Lower lobe of right lung (tissue), 2 donors: ENCODE measurements at regions not wholly inside any gene's neighbourhood (a gene's known extent, or its start where the extent isn't known, plus 50 kb on each side); places are given as distances from the start of the nearest gene placed in this dataset.

Source experiments
- ATAC-seq, 2 donors: fragments of 200-7000 bp; cut with Tn5 transposase; one replicate each; pipeline ENCODE4 v1.9.1; 2020 to 2022; ENCODE audit warnings: mild to moderate bottlenecking in 2 of 2, moderate library complexity in 2 of 2
- DNase-seq: peaks from one replicate; pipeline ENCODE4 v3.0.0-alpha.2; 2020
- H3K27ac ChIP-seq: fragments of 200-600 bp; one replicate; pipeline ENCODE4 v1.8.0; 2022
- H3K27me3 ChIP-seq: fragments of 200-600 bp; one replicate; pipeline ENCODE4 v1.8.0; 2022; ENCODE audit warnings: low read depth
- H3K36me3 ChIP-seq: fragments of 200-600 bp; one replicate; pipeline ENCODE4 v1.8.0; 2022; ENCODE audit warnings: mild to moderate bottlenecking
- H3K4me1 ChIP-seq: fragments of 200-600 bp; one replicate; pipeline ENCODE4 v1.8.0; 2022
- H3K4me3 ChIP-seq: fragments of 200-600 bp; one replicate; pipeline ENCODE4 v1.8.0; 2022; ENCODE audit warnings: mild to moderate bottlenecking
- H3K9me3 ChIP-seq: fragments of 200-600 bp; one replicate; pipeline ENCODE4 v1.8.0; 2022
- intact Hi-C: fragments of 100-400 bp; cut with DNase I; formaldehyde crosslinking; loops from one replicate; pipeline ENCODE4 v1.11.0; 2022
- TF ChIP-seq, protein P1 (sequence below): fragments of 200-600 bp; IDR thresholded peaks from one replicate; pipeline ENCODE4 v1.8.0; 2022; ENCODE audit warnings: antibody characterized with exemption, mild to moderate bottlenecking
- donor health status: DM: no; HTN: yes; CAD: no; lungs with severe emphysema.

DNA sequence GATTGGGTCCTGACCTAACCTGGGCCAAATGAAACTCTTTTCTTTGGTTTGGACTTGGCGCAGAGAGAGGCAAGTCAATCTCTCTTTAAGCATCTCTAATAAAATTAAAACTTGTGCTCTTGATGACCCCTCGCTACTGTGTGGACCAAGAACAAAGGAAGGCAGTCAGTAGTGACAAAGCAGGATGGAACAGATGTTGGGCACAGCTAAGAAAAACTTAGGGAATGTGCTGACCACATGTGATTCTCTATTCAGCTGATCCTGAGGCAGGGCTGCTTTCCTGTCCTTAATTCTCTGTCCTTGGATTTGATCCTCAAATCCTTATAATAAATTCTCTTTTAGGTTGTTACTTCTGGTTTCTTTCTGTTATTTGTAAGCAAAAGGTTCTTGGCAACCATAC, 259.9 kb downstream of the ZIC1 start:
- intact Hi-C loops, result no loop called here
- TF ChIP-seq, protein P1, sequence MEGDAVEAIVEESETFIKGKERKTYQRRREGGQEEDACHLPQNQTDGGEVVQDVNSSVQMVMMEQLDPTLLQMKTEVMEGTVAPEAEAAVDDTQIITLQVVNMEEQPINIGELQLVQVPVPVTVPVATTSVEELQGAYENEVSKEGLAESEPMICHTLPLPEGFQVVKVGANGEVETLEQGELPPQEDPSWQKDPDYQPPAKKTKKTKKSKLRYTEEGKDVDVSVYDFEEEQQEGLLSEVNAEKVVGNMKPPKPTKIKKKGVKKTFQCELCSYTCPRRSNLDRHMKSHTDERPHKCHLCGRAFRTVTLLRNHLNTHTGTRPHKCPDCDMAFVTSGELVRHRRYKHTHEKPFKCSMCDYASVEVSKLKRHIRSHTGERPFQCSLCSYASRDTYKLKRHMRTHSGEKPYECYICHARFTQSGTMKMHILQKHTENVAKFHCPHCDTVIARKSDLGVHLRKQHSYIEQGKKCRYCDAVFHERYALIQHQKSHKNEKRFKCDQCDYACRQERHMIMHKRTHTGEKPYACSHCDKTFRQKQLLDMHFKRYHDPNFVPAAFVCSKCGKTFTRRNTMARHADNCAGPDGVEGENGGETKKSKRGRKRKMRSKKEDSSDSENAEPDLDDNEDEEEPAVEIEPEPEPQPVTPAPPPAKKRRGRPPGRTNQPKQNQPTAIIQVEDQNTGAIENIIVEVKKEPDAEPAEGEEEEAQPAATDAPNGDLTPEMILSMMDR, result no peak

DNA sequence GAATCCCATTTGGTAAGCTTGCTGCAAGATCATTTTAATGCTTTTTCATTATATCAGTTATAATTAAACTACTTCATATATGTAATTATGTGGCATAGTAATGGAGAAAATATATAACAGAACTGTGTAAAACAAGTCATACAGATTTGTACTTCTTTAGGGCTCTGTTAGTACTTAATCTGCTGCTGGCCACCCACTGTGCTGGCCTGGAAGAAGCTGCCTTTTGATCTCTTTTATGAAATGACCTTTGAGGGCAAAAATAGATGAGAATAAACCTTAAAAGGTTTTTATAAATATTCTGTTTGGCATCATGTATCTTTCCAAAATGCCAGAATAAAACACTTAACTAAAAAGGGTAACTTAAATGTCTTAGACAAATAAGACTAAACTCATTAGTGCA, 262.9 kb downstream of the ZIC1 start:
- Histone ChIP-seq H3K27ac (no peak overlapping the region), H3K4me3 (no peak overlapping the region), H3K27me3 (no peaks in the 10 kb centered on the region), H3K36me3 (no peaks in the 10 kb centered on the region), H3K9me3 (no peaks in the 10 kb centered on the region), H3K4me1 (no peaks in the 10 kb centered on the region)
- TF ChIP-seq, protein P1, result no peak
- ATAC-seq (no peak), DNase-seq (no peak)
- intact Hi-C loops, result no loop called here

More for the DNA sequence above, 259.9 kb downstream of the ZIC1 start:
- no peaks in the 10 kb centered on the region for H3K27me3 ChIP-seq
- no peak overlapping the region for H3K27ac ChIP-seq
- H3K4me3 ChIP-seq, result no peak overlapping the region
- DNase-seq (no peak), ATAC-seq (no peak)
- H3K36me3 ChIP-seq, result no peaks in the 10 kb centered on the region
- no peaks in the 10 kb centered on the region for H3K4me1 ChIP-seq
- H3K9me3 ChIP-seq, result no peaks in the 10 kb centered on the region

DNA sequence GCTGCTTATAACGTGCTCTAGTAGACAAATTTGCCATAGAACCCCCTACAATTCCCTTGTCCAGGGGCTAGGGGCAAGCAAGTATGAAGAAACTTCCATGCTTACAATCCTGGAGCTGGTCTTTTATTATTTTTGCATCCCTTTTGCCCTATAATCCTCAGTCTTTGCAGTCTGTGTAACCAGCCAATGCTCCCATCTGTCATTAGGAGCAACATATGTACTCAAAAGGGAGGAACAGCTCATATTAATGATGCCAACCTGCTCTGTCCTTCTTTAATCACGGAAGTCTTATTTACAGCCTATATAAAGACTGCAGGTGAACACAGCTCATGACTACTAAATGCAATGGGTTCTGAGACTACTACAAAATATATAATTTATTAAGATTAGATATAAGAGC, 263.3 kb downstream of the ZIC1 start:
- no peak for DNase-seq
- no peaks in the 10 kb centered on the region for H3K36me3 ChIP-seq
- intact Hi-C loops, result no loop called here
- no peaks in the 10 kb centered on the region for H3K4me1 ChIP-seq
- ATAC-seq, result no peak
- TF ChIP-seq, protein P1, result no peak
- H3K27ac ChIP-seq, result no peak overlapping the region
- no peak overlapping the region for H3K4me3 ChIP-seq
- H3K9me3 ChIP-seq, result no peaks in the 10 kb centered on the region
- H3K27me3 ChIP-seq, result no peaks in the 10 kb centered on the region

DNA sequence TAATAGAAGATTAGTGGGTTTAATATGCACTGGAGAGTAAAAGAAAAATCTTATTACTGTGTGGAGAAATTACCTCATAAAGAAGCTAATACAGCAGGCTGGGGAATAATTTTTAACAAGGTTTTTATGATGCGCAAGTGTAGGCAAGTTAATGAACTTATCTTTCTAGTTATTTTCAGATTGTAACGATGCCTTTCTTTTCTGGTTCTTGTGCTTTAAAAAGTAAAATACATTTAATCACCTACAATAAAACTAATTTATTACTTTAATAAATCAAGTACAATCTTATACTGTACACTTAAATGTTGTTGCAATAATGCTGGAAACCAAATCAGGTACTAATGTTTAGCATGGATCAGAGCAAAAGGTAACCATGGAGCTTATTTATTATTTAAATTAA, 266.6 kb downstream of the ZIC1 start:
- ATAC-seq, result no peak
- intact Hi-C loops, result no loop called here

DNA sequence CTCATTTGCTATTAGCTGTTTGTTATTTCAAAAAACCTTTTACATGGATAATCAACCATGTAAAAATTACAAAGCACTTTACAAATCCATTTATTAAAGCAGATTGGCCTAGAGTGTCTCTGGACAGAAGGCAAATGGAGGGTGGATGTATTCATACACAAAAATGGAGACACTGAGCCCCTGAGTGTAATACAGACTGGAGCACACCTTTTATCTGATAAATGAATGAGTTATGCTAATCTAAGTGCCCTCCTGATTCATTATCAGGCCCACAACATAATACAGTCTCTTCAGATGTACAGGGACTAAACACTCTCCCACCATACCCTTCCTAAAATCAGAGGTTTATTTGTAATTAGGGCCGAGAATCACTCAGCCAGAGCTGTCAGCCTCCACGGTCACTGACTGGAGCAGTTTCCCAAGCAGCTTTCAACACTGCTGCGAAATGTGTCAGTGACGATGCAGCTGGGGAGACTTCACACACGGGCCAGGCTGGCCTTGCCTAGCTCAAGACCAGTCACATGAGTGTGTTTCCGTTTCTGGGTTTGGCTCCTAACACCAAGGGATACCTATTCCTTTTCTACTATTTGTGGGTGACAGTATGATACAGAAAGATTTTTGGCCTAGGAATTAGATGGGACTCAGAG, 271.8 kb downstream of the ZIC1 start:
- ATAC-seq, result no peak
- Histone ChIP-seq H3K27me3 (no peaks in the 10 kb centered on the region), H3K27ac (no peak overlapping the region), H3K4me1 (no peaks in the 10 kb centered on the region), H3K9me3 (no peaks in the 10 kb centered on the region), H3K4me3 (no peak overlapping the region), H3K36me3 (no peaks in the 10 kb centered on the region)
- TF ChIP-seq, protein P1, result no peak
- no peak for DNase-seq
- intact Hi-C loops, result no loop called here

More for the DNA sequence above, 266.6 kb downstream of the ZIC1 start:
- no peaks in the 10 kb centered on the region for H3K9me3 ChIP-seq
- TF ChIP-seq, protein P1, result no peak
- no peaks in the 10 kb centered on the region for H3K4me1 ChIP-seq
- H3K27me3 ChIP-seq, result no peaks in the 10 kb centered on the region
- no peak overlapping the region for H3K4me3 ChIP-seq
- H3K27ac ChIP-seq, result no peak overlapping the region
- no peaks in the 10 kb centered on the region for H3K36me3 ChIP-seq
- DNase-seq, result no peak
